ENCODE measurements at regions not wholly inside any gene's neighbourhood (a gene's known extent, or its start where the extent isn't known, plus 50 kb on each side); places are given as distances from the start of the nearest gene placed in this dataset.
"Not testable (repeated sequence)": the region's sequence is repeated elsewhere in the genome, so short reads cannot be mapped to it uniquely, and the experiment has no call there.

GRCh38 chr11:3513311-3513710, 128.5 kb downstream of the ART5 start:
- not testable (repeated sequence) for DNase-seq

GRCh38 chr11:3512751-3513150, 129.0 kb downstream of the ART5 start:
- DNase-seq = not testable (repeated sequence)

GRCh38 chr11:3512133-3512703, 129.6 kb downstream of the ART5 start:
- not testable (repeated sequence) for DNase-seq

- DNase-seq = not testable (repeated sequence)
Measured at GRCh38 chr11:3511416-3512132, 130.2 kb downstream of the ART5 start.

DNA sequence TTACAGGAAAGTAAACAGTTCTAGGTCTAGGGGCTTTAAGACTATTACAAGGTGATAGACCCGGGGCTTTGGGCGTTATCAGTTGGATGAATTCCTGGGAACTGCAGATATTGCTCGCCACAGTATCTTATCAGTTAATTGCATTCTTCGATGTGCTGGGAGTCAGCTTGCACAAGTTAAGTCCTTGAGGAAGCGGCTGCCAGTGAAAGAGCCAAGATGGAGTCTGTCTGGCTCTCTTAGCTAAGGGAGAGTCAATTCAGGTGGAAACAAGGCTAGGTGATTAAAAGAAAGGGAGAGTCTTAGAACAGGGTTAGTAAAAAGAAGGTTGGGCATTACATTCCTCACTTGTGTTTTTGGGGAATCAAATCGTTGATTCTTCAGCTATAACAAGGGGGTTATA, 130.6 kb upstream of the ZNF195 start:
- DNase-seq = not testable (repeated sequence)

DNA sequence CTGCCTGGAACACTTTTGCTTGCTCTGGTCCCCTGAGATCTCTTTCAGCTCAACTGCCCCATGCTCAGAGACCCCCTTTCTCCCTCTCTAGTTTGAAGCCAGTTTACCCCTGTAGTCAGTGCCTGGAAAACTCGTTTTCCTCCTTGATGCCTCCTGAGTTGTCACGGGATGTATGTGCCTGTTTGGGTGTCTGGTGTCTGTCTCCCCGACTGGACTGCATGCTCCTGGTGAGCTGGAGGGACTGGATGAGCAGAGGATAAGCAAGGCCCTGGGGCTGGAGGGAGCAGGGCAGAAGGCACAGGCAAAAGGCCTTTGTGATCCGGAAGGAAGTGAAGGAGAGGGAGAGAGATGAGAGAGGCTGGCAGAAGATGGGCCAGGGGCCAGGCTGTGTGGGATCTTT, 120.3 kb upstream of the ZNF195 start:
- DNase-seq = not testable (repeated sequence)

GRCh38 chr11:3498356-3498755, 119.4 kb upstream of the ZNF195 start:
- DNase-seq = not testable (repeated sequence)

DNA sequence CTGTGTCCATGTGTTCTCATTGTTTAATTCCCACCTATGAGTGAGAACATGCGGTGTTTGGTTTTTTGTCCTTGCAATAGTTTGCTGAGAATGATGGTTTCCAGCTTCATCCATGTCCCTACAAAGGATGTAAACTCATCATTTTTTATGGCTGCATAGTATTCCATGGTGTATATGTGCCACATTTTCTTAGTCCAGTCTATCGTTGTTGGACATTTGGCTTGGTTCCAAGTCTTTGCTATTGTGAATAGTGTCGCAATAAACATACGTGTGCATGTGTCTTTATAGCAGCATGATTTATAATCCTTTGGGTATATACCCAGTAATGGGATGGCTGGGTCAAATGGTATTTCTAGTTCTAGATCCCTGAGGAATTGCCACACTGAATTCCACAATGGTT, 114.2 kb upstream of the ZNF195 start:
- not testable (repeated sequence) for DNase-seq

DNA sequence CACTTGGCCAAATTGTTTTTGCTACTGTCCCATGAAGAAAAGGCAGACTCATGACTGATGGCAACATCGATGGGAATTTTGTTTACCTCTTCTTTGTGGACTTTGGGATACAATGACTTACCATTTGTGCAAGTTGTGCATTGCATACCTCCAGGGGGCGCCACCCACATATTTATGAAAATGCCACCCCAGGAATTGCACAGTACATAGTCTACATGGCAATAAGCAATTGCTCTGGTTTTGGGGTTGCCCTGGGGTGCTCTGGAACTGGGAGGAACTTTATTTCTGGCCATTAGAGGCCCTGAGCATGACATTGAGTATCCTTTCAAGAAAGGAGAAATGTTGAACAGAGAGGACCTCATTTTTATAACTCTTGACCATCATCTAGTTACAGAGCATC, 109.1 kb upstream of the ZNF195 start:
- not testable (repeated sequence) for DNase-seq

GRCh38 chr11:3485737-3486136, 106.8 kb upstream of the ZNF195 start:
- DNase-seq = not testable (repeated sequence)

DNA sequence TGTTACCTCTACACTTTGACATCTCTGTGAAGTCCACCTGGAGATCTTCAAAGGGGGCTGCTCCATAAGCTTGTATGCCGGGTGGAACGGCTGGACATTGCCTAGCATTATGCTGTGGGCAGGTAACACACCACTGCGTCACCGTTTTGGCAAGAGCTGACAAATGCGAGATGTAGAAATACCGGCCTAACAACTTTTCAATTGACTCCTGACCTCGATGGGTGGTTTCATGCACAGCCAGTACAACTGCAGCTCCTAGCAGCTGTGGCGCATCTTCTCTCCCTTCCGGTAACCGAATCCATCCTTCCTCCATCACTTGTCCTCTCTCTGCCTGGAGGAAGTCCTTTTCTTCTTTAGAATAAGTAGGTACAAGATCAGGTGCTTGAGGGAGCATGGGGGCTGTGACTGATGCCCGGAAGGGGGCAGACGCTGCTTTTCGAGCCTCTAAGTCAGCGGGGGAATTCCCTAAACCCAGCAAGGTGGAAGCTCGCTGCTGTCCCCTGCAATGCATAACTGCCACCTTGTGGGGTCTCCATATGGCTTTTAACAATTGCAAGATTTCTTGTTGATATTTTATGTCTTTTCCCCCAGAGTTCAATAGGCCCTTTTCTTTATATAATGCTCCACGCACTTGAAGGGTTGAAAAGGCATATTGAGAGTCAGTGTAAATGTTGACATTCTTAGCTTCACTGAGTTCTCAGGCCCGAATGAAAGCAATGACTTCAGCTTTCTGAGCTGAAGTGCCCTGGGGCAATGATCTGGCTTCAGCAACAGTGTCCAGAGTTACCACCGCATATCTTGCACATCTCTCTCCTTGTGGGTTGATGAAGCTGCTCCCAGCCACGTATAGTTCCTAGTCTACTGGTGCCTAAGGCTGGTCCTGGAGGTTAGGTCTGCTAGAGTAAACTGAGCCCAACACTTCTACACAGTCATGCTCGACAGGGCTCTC, 98.3 kb upstream of the ZNF195 start:
- not testable (repeated sequence) for DNase-seq

DNA sequence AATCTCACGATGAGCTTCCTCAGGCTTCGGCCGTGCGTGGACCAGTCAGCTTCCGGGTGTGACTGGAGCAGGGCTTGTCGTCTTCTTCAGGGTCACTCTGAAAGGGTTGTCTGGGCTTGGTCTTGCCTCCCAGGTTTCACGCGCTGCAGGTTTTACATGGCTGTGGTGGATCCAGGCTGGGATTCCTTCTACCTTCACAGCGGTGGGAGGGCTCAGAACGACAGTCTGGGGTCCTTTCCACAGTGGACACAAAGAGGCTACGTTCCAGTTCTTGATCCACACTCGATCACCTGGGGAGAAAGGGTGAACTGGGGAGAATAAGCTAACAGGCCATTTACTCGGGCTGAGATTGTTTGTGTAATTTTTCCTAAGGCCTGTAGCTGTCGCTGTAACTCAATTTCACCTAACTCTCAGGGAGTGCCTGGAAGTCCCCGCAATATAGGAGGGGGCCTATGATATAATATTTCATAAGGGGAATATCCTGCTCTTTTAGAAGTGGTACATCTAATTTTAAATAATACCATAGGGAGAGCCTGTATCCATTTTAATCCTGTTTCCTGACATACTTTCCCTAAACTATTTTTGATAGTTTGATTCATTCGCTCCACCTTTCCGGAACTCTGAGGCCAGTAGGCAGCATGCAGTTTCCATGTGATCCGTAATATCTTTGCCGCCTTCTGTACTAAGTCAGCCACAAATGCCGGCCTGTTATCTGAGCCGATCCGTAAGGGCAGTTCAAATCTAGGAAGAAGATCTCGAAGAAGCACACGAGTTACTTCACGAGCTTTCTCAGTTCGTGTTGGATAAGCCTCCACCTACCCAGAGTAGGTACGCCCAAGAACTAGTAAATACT, 97.4 kb upstream of the ZNF195 start:
- not testable (repeated sequence) for DNase-seq

DNA sequence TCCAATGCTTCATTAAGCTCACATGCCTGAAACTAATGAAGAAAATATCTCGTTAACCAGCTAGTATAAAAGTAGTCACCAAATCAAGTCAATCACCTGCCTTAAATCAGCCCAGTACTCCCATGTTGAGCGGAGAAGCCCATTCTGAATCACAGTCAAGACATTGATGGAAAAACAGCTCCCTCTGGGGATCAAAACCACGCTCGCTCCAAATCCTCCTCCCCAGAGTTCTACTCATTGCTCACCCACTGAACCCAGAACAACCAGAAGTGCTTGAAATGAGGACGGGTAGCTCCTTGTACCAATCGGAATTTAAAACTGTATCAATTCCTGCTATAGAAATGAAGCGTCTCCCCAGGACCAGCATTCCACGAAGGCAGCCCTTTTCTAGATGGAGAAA, 90.0 kb upstream of the ZNF195 start:
- DNase-seq = not testable (repeated sequence)

GRCh38 chr11:3467599-3467998, 88.7 kb upstream of the ZNF195 start:
- not testable (repeated sequence) for DNase-seq

GRCh38 chr11:3455666-3456065, 76.7 kb upstream of the ZNF195 start:
- not testable (repeated sequence) for DNase-seq

DNA sequence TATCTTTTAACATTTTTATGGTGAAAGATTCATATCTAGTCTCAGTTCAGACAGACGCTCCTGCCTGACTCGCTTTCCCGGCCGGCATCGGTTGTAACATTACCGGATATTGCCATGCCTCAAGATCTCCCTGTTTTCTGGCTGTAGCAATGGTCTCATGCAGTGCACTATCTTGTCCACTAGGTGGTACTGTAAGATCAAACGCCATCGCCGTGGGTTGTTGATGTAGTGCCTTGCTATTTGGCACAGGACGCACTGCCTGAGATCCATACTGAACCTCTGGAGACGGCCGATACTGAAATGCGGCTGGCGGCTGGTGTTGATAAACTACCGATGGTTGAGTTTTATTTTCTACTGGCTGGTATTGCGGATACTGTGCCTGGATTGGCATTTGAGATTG, 75.9 kb upstream of the ZNF195 start:
- DNase-seq = peak; percentile 39

DNA sequence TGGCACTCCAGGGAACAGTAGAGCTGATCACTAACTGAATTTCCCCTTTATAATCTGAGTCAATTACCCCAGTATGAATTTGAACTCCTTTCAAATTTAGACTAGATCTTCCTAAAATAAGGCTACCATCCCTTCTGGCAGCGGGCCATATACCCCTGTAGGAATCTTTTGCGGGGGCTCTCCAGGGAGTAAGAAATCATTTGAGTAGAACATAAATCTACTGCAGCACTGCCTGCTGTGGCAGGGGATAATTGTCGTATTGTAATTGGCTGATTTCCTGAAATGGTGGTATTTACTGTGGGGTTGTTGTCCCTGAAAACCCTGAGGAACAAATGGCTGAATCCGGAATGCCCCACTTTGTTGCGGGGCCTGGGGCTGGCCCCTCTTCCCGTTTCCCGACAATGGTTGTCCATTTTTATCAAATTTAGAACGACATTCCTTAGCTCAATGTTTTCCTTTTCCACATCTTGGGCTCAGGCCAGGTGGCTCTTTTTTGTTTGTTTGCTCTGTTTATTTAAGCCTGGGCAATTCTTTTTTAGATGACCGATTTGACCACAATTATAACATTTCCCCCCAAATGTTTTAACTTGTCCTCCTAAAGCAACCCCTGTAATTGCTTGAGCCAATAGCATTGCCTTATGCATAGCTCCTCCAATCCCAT, 74.8 kb upstream of the ZNF195 start:
- not testable (repeated sequence) for DNase-seq

DNA sequence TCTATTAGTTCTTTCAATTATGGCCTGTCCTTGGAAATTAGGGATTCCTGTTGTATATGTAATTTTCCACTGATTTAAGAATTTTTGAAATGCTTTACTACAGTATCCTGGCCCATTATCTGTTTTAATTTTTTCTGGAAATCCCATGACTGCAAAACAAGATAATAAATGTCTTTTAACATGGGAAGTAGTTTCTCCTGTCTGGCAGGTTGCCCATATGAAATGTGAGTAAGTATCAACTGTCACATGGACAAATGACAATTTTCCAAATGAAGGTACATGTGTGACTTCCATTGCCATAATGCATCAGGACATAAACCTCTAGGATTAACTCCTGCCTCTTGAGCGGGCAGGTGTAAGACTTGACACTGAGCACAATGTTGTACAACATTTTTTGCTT, 71.9 kb upstream of the ZNF195 start:
- not testable (repeated sequence) for DNase-seq

DNA sequence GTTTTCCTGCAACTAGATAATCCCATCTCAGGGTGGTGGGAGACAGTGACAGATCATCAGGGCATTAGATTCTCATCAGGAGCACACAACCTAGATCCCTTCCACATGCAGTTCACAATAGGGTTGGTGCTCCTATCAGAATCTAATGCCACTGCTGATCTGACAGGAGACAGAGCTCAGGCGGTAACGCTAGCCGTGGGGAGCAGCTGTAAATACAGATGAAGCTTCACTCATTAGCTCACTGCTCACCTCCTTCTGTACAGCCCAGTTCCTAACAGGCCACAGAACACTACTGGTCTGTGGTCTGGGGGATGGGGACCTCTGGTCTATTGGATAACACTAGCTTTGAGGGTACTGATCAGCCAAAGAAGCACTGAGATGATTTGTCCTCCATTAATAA, 66.6 kb upstream of the ZNF195 start:
- DNase-seq = not testable (repeated sequence)

DNA sequence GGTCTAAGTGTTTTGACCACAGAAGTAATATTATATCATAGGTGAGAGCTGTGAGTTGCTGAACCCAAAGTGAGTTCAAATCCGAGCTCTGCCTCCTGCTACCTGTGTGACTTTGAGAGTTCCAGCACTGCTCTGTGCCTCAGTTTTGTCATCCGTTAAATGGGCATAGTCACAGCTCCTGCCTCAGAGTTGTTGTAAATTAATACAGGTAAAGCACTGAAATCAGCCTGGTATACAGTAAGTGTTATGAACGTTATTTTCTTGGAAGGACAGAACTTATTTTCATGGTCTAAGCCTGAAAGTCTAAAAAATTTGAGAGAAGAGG, 65.4 kb upstream of the ZNF195 start:
- not testable (repeated sequence) for DNase-seq

DNA sequence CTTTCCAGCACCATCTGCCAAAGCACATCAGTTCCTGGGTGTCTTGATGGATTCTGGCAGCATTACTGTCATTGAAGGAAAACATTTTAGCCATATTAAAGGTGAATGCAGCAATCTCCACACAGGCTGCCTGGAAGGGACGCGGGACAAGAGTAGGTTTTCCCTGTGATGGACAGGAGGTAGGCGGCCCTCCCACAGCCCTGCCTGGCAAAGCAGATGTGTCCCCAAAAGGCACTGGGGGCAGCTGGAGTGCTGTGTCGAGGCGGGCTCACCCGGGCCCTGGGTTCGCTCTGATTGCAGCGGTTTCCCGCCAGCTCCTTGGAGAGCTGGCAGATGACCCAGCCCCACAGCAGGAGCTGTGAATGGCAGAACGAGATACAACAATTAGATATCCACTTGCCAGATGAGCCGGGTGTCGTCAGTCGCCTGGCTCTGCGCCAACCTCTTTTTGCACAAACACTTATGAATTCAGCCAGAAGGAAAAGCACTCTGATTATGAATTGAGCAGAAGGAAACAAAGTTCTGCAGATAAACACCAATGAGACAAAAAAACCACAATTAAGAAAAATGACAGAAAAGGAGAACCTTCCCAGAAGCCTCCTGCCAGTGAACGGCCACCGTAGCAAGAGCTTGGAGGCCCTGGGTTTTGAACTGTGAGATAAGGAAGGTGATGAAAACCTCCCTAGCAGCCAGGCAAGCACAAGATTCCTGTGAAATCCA, 64.9 kb upstream of the ZNF195 start:
- not testable (repeated sequence) for DNase-seq
